Calu3 (cell line): ENCODE measurements at regions not wholly inside any gene's neighbourhood (a gene's known extent, or its start where the extent isn't known, plus 50 kb on each side); places are given as distances from the start of the nearest gene placed in this dataset.

Source experiments
- BruUV-seq: library from RNA; stranded (reverse); fragments of 400-500 nt; replicated peaks from 2 replicates; lab custom pipeline; 2021; lab: Mats Ljungman, UMichigan
- CTCF ChIA-PET: fragments of 300-600 bp; sonication (Branson Sonifier 250); formaldehyde crosslinking; loops from one replicate; lab custom pipeline; 2022; ENCODE audit warnings: antibody characterized with exemption; lab: Charles Lee
- DNase-seq: peaks from one replicate; pipeline ENCODE4 v3.0.0; 2022
- H3K27ac Mint-ChIP-seq: one replicate; pipeline ENCODE4 v1.8.0; 2022; ENCODE audit warnings: mixed read lengths; ENCODE audit not compliant: unreplicated experiment
- H3K27me3 Mint-ChIP-seq: one replicate; pipeline ENCODE4 v1.8.0; 2022; ENCODE audit warnings: mixed read lengths; ENCODE audit not compliant: unreplicated experiment
- H3K36me3 Mint-ChIP-seq: one replicate; pipeline ENCODE4 v1.8.0; 2022; ENCODE audit warnings: mild to moderate bottlenecking, moderate library complexity, mixed read lengths; ENCODE audit not compliant: insufficient read depth, unreplicated experiment
- H3K4me1 Mint-ChIP-seq: one replicate; pipeline ENCODE4 v1.8.0; 2022; ENCODE audit warnings: mild to moderate bottlenecking, low read depth, mixed read lengths; ENCODE audit not compliant: unreplicated experiment
- H3K4me3 Mint-ChIP-seq: one replicate; pipeline ENCODE4 v1.8.0; 2022; ENCODE audit warnings: mild to moderate bottlenecking, low read depth, moderate library complexity, mixed read lengths; ENCODE audit not compliant: unreplicated experiment
- H3K9me3 Mint-ChIP-seq: one replicate; pipeline ENCODE4 v1.8.0; 2022; ENCODE audit warnings: low read depth, mixed read lengths; ENCODE audit not compliant: unreplicated experiment
- intact Hi-C: fragments of 100-400 bp; cut with micrococcal nuclease; formaldehyde crosslinking; loops from one replicate; pipeline ENCODE4 v1.10.0; 2022; ENCODE audit not compliant: unreplicated experiment
- TF ChIP-seq, protein P1 (sequence below): fragments of 200-600 bp; IDR thresholded peaks from one replicate; pipeline ENCODE4 v1.8.0; 2022; ENCODE audit warnings: antibody characterized with exemption; ENCODE audit not compliant: unreplicated experiment

DNA sequence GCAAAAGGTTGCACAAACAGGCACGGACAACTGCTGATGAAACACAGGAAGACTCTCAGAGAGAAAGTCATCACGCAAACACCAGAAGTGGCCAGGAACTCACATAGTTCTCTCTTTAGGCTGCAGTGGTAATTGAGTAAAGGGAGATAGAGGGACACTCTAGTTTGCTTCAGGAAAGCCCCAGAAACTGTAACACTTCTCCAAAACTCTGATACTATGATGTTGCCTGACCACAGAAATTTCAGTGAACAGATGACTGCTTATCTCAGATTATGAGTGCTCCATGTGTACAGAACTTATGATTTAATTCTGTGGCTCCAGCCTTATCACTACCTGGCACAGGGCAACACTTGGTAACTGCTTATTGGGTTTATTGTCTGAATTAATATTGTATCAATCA lies 311.5 kb upstream of the GYPC start:
- Mint-ChIP-seq H3K4me3 (no peak overlapping the region), H3K27me3 (no peaks in the 10 kb centered on the region), H3K36me3 (no peaks in the 10 kb centered on the region), H3K9me3 (peaks cover 8% of the 10 kb centered on the region), H3K27ac (no peak overlapping the region), H3K4me1 (no peaks in the 10 kb centered on the region)
- no peak for DNase-seq
- no TSS peak for BruUV-seq
- TF ChIP-seq, protein P1, sequence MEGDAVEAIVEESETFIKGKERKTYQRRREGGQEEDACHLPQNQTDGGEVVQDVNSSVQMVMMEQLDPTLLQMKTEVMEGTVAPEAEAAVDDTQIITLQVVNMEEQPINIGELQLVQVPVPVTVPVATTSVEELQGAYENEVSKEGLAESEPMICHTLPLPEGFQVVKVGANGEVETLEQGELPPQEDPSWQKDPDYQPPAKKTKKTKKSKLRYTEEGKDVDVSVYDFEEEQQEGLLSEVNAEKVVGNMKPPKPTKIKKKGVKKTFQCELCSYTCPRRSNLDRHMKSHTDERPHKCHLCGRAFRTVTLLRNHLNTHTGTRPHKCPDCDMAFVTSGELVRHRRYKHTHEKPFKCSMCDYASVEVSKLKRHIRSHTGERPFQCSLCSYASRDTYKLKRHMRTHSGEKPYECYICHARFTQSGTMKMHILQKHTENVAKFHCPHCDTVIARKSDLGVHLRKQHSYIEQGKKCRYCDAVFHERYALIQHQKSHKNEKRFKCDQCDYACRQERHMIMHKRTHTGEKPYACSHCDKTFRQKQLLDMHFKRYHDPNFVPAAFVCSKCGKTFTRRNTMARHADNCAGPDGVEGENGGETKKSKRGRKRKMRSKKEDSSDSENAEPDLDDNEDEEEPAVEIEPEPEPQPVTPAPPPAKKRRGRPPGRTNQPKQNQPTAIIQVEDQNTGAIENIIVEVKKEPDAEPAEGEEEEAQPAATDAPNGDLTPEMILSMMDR, result no peak
- intact Hi-C loops, result no loop called here
- CTCF ChIA-PET, result no interaction called here

DNA sequence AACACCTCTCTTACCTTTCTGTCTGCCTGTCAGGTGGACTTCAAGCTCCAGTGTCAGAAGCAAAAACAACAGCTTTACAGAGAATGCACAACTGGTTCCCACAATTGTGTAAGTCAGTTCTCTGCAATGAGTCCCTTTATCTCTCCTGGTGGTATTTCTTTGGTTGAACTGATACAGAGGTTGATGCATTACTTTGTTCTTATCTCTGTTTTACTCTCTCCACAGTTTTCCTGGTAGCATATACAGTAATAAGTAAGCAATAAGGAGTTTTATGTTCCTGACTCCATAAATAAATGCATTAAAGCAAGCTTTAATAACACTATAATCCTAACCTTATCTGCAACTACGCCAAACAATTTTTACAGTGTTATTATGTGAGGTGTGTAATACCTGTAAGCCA lies 310.3 kb upstream of the GYPC start:
- Mint-ChIP-seq H3K4me3 (no peak overlapping the region), H3K27me3 (no peaks in the 10 kb centered on the region), H3K27ac (no peak overlapping the region), H3K9me3 (peaks cover 8% of the 10 kb centered on the region), H3K36me3 (no peaks in the 10 kb centered on the region), H3K4me1 (no peaks in the 10 kb centered on the region)
- DNase-seq, result no peak
- intact Hi-C loops, result no loop called here
- TF ChIP-seq, protein P1, result no peak
- BruUV-seq, result no TSS peak
- CTCF ChIA-PET, result no interaction called here

DNA sequence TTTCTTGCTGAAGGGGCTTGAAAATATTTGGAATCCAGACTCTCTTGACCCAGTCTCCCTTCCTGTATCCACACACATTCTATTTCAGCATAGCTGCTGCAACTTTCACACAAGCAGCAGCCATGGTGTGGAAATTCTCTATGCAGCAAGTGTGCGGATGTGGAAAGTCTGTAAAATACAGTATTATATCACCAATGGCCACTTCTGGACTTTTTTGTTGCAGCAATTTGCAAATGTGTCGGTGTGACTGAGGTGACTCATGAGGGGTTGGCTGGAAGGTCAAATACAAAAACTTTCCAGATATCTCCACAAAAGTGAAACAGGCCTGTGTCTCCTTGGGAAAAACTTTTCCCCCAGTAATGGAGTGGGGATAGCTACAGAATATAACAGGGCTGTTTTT lies 299.3 kb upstream of the GYPC start:
- no peaks in the 10 kb centered on the region for H3K27me3 Mint-ChIP-seq
- peaks cover 7% of the 10 kb centered on the region for H3K9me3 Mint-ChIP-seq
- intact Hi-C loops, result no loop called here
- H3K4me3 Mint-ChIP-seq, result no peak overlapping the region
- CTCF ChIA-PET, result no interaction called here
- no peaks in the 10 kb centered on the region for H3K36me3 Mint-ChIP-seq
- no peaks in the 10 kb centered on the region for H3K4me1 Mint-ChIP-seq
- no TSS peak for BruUV-seq
- no peak overlapping the region for H3K27ac Mint-ChIP-seq
- TF ChIP-seq, protein P1, result no peak
- no peak for DNase-seq

DNA sequence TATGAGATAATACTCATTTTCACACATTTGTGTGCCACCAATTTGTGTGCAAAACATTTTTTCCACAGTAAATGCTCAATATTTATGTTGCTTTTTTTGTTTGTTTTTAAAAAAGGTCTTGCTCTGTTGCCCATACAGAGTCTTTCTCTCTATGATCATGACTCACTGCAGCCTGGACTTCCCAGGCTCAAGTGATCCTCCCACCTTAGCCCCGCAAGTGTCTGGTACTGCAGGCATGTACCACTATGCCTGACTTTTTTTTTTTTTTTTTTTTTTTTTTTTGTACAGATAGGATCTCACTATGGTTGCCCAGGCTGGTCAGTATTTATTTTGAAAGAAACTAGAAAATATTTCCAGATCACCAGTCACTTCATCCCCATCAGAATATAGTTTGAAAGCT lies 297.8 kb upstream of the GYPC start:
- peaks cover 7% of the 10 kb centered on the region for H3K9me3 Mint-ChIP-seq
- H3K4me1 Mint-ChIP-seq, result no peaks in the 10 kb centered on the region
- no peaks in the 10 kb centered on the region for H3K36me3 Mint-ChIP-seq
- CTCF ChIA-PET, result no interaction called here
- intact Hi-C loops, result no loop called here
- DNase-seq, result no peak
- no peak overlapping the region for H3K27ac Mint-ChIP-seq
- H3K4me3 Mint-ChIP-seq, result no peak overlapping the region
- BruUV-seq, result no TSS peak
- TF ChIP-seq, protein P1, result no peak
- H3K27me3 Mint-ChIP-seq, result no peaks in the 10 kb centered on the region

DNA sequence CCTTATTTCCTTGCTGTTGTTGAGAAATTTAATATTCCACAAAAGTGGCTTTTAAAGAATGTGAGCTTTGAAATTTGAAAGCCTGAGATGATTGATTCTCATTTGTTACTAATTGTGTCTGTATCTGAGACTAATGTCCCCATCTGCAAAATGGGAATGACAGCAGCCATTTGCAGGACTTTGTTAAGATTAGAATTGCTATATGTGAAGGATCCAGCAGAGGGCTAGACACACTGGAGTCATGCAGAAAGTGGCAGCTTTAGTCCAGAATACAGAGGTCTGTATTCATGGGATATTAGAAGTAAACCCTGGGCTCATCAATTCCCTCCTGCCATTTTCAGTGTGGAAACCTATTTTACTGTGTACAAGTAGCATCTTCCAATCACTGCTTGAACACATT lies 296.5 kb upstream of the GYPC start:
- Mint-ChIP-seq H3K27ac (no peak overlapping the region), H3K4me1 (no peaks in the 10 kb centered on the region), H3K4me3 (no peak overlapping the region), H3K27me3 (no peaks in the 10 kb centered on the region), H3K9me3 (peaks cover 14% of the 10 kb centered on the region), H3K36me3 (no peaks in the 10 kb centered on the region)
- CTCF ChIA-PET, result no interaction called here
- BruUV-seq, result no TSS peak
- TF ChIP-seq, protein P1, result no peak
- DNase-seq, result no peak
- intact Hi-C loops, result no loop called here
